Fibroblast of mammary gland (primary cell): ENCODE measurements at regions not wholly inside any gene's neighbourhood (a gene's known extent, or its start where the extent isn't known, plus 50 kb on each side); places are given as distances from the start of the nearest gene placed in this dataset.

Experiments used
- DNase-seq: peaks from one replicate; pipeline ENCODE4 v3.0.0-alpha.2; 2010; ENCODE audit warnings: low read depth
- H3K4me3 ChIP-seq: 2 replicates; pipeline ENCODE4 v1.5.1; 2011; ENCODE audit warnings: low read depth, mild to moderate bottlenecking, low read length, moderate library complexity; ENCODE audit not compliant: control insufficient read depth
- TF ChIP-seq, protein P1 (sequence below): conservative IDR thresholded peaks from 2 replicates; pipeline ENCODE4 v1.5.1; 2011; ENCODE audit warnings: low read depth, low read length, inconsistent platforms; ENCODE audit not compliant: control insufficient read depth, insufficient read depth

DNA sequence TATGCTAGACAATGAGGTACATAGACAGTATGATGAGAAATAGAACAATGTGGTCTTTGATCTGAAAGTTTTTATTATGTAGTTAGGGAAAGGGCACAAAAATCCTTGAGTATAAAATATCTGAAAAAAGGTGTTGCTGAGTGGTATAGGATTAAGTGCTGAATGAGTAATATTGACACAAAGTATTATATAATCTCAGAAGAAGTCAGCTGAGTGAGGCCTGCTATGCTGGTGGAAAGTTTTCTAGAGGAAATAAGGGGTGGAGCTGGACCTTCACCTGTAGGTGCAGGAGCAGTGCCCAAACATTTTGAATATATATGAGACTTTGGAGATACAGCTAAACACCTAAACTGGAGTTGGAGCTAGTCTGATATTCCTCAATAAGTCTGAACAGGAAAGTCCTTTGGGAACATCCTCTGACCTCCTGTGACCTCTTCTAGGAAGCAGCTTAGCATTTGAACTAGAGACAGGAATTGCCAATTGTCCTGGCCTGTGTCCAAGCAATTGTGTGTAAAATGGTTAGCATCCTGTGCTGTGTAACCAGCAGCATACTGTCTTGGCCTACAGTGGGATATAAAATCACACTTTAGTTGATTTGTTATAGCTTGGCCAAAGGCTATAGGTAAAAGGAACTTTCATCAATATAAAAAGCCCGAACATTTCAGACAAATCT, 285.3 kb downstream of the ANKRD50 start:
- no peak overlapping the region for H3K4me3 ChIP-seq
- TF ChIP-seq, protein P1, sequence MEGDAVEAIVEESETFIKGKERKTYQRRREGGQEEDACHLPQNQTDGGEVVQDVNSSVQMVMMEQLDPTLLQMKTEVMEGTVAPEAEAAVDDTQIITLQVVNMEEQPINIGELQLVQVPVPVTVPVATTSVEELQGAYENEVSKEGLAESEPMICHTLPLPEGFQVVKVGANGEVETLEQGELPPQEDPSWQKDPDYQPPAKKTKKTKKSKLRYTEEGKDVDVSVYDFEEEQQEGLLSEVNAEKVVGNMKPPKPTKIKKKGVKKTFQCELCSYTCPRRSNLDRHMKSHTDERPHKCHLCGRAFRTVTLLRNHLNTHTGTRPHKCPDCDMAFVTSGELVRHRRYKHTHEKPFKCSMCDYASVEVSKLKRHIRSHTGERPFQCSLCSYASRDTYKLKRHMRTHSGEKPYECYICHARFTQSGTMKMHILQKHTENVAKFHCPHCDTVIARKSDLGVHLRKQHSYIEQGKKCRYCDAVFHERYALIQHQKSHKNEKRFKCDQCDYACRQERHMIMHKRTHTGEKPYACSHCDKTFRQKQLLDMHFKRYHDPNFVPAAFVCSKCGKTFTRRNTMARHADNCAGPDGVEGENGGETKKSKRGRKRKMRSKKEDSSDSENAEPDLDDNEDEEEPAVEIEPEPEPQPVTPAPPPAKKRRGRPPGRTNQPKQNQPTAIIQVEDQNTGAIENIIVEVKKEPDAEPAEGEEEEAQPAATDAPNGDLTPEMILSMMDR, result no peak
- peak; percentile 53 for DNase-seq

DNA sequence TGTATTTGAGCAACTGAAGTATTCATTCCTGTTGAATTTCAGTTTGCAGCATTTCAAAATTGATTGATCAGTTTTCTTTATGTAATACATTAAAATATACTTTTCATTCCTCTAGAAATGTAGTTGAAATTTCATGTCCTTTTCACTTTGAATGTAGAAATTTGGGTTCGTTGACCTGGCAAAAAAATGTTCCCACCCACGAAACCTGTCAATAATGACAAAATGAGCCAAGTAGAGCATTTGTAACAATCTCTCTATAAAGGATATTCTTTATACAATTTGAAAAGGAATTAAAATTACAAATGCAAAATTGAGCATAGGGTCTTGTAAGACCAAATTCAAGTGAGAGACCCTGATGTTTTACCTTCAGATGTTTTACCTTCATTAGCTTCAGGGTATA, 283.9 kb downstream of the ANKRD50 start:
- no peak for DNase-seq
- H3K4me3 ChIP-seq, result no peak overlapping the region
- TF ChIP-seq, protein P1, result no peak

- TF ChIP-seq, protein P1, result no peak
- no peak overlapping the region for H3K4me3 ChIP-seq
- peak; percentile 10 for DNase-seq
Observed at GRCh38 chr4:124429746-124430250, 282.7 kb downstream of the ANKRD50 start.

GRCh38 chr4:124431653-124432192, 280.8 kb downstream of the ANKRD50 start:
- H3K4me3 ChIP-seq, result no peak overlapping the region
- TF ChIP-seq, protein P1, result no peak
- peak; percentile 40 for DNase-seq

DNA sequence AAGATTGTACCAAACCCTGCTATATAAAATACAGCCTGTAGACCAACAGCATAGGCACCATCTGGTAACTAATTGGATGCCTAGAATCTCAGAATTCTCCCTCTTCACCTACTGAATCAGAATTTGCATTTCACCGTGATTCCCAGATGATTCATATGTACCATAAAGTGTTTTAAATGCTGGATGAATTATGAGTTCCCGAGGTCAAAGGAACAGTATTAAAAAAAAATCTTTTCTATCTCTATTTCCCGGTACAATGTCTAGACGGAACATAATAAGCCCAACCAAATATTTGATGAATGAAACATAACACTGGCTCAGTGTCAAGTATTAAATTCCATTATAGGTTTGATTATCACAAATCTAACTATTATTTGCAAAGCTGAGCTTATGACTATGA, 280.0 kb downstream of the ANKRD50 start:
- TF ChIP-seq, protein P1, result no peak
- peak; percentile 64 for DNase-seq
- no peak overlapping the region for H3K4me3 ChIP-seq

- no peak overlapping the region for H3K4me3 ChIP-seq
- no peak for DNase-seq
- TF ChIP-seq, protein P1, result no peak
Observed at GRCh38 chr4:124433044-124433443, 279.5 kb downstream of the ANKRD50 start.
